Sigmoid colon (tissue), 4 donors: ENCODE measurements at regions not wholly inside any gene's neighbourhood (a gene's known extent, or its start where the extent isn't known, plus 50 kb on each side); places are given as distances from the start of the nearest gene placed in this dataset.

Source experiments
- CTCF ChIP-seq, 4 experiments: fragments of 450-650 bp in 3 of 4; fragments of 200-600 bp in 1 of 4; IDR thresholded peaks; one replicate each; pipeline ENCODE4 v1.5.1; 2016 to 2019; ENCODE audit warnings: antibody characterized with exemption in 4 of 4, mild to moderate bottlenecking in 3 of 4, moderate library complexity in 2 of 4
- EP300 ChIP-seq, 4 donors: sonication (generic); formaldehyde crosslinking; IDR thresholded peaks; one replicate each; pipeline ENCODE4 v1.6.1; 2017; ENCODE audit warnings: antibody characterized with exemption in 4 of 4
- POLR2A ChIP-seq, 2 donors: fragments of 450-650 bp; IDR thresholded peaks; one replicate each; pipeline ENCODE4 v1.6.1; 2016; ENCODE audit warnings: antibody characterized with exemption in 2 of 2, mild to moderate bottlenecking in 2 of 2, moderate library complexity in 2 of 2
- POLR2AphosphoS5 ChIP-seq, 4 donors: sonication (generic); formaldehyde crosslinking; IDR thresholded peaks; one replicate each; pipeline ENCODE4 v1.6.1; 2017; ENCODE audit warnings: antibody characterized with exemption in 4 of 4

GRCh38 chr9:26687421-26687820 lies 205.2 kb downstream of the CAAP1 start:
- no peak for TF ChIP-seq CTCF (IDR thresholded peaks at IDR 0.05)
- no peak for TF ChIP-seq POLR2A (IDR thresholded peaks at IDR 0.05)
- no peak for TF ChIP-seq EP300 (IDR thresholded peaks at IDR 0.05)
- no peak for TF ChIP-seq POLR2AphosphoS5 (IDR thresholded peaks at IDR 0.05)
